H1 (cell line): ENCODE measurements at regions not wholly inside any gene's neighbourhood (a gene's known extent, or its start where the extent isn't known, plus 50 kb on each side); places are given as distances from the start of the nearest gene placed in this dataset.

ENCODE experiments used
- JUND ChIP-seq: IDR thresholded peaks from 2 replicates; pipeline ENCODE4 v1.6.1; 2011; ENCODE audit warnings: mild to moderate bottlenecking, improper control_type of control experiment, low read length
- TEAD4 ChIP-seq: IDR thresholded peaks from 2 replicates; pipeline ENCODE4 v1.6.1; 2012; ENCODE audit warnings: low read depth, low read length, inconsistent platforms, mixed read lengths

GRCh38 chr13:40439928-40440327 lies 226.5 kb downstream of the FOXO1 start (continued):
- TF ChIP-seq JUND (no peak), TEAD4 (no peak)
